MM.1S (cell line): ENCODE measurements at regions not wholly inside any gene's neighbourhood (a gene's known extent, or its start where the extent isn't known, plus 50 kb on each side); places are given as distances from the start of the nearest gene placed in this dataset.

Source experiments
- DNase-seq: peaks from one replicate; pipeline ENCODE4 v3.0.0-alpha.2; 2015
- H2AFZ ChIP-seq: fragments of 300-600 bp; sonication (generic); 2 replicates; pipeline ENCODE4 v1.6.0; 2016; ENCODE audit warnings: antibody characterized with exemption, low read length
- H3F3A ChIP-seq: fragments of 300-600 bp; sonication (generic); 2 replicates; pipeline ENCODE4 v1.6.1; 2016; ENCODE audit warnings: mild to moderate bottlenecking, antibody characterized with exemption, low read length, moderate library complexity, mixed read lengths; ENCODE audit not compliant: insufficient read depth
- H3K27ac ChIP-seq: fragments of 300-600 bp; sonication (generic); 2 replicates; pipeline ENCODE4 v1.5.1; 2016; ENCODE audit warnings: mild to moderate bottlenecking, low read length
- H3K27me3 ChIP-seq: fragments of 300-600 bp; sonication (generic); replicated peaks from 2 replicates; pipeline ENCODE4 v1.6.0; 2016; ENCODE audit warnings: low read length; ENCODE audit not compliant: insufficient read depth
- H3K36me3 ChIP-seq: fragments of 300-600 bp; sonication (generic); replicated peaks from 2 replicates; pipeline ENCODE4 v1.6.1; 2016; ENCODE audit warnings: mild to moderate bottlenecking, low read length, mixed read lengths; ENCODE audit not compliant: insufficient read depth
- H3K4me1 ChIP-seq: fragments of 300-600 bp; sonication (generic); 2 replicates; pipeline ENCODE4 v1.6.1; 2016; ENCODE audit warnings: low read length, mixed read lengths
- H3K4me2 ChIP-seq: fragments of 300-600 bp; sonication (generic); 2 replicates; pipeline ENCODE4 v1.6.0; 2016; ENCODE audit warnings: low read depth, low read length
- H3K4me3 ChIP-seq: fragments of 300-600 bp; sonication (generic); 2 replicates; pipeline ENCODE4 v1.5.1; 2016; ENCODE audit warnings: low read length, mixed read lengths
- H3K79me2 ChIP-seq: fragments of 300-600 bp; sonication (generic); 2 replicates; pipeline ENCODE4 v1.6.1; 2016; ENCODE audit warnings: mixed run types, low read length, mixed read lengths
- H3K9ac ChIP-seq: fragments of 300-600 bp; sonication (generic); 2 replicates; pipeline ENCODE4 v1.6.1; 2016; ENCODE audit warnings: low read length, mixed read lengths
- H3K9me2 ChIP-seq: fragments of 300-600 bp; sonication (generic); replicated peaks from 2 replicates; pipeline ENCODE4 v1.6.1; 2016; ENCODE audit warnings: mild to moderate bottlenecking, low read length, mixed read lengths; ENCODE audit not compliant: insufficient read depth
- H3K9me3 ChIP-seq: fragments of 300-600 bp; sonication (generic); replicated peaks from 2 replicates; pipeline ENCODE4 v1.6.1; 2016; ENCODE audit warnings: mild to moderate bottlenecking, low read length, mixed read lengths; ENCODE audit not compliant: insufficient read depth
- H4K20me1 ChIP-seq: fragments of 300-600 bp; sonication (generic); 2 replicates; pipeline ENCODE4 v1.6.1; 2016; ENCODE audit warnings: mild to moderate bottlenecking, low read length, moderate library complexity, mixed read lengths; ENCODE audit not compliant: insufficient read depth
- EZH2 ChIP-seq: fragments of 300-600 bp; sonication (generic); optimal IDR thresholded peaks from 2 replicates; pipeline ENCODE3; 2017; ENCODE audit warnings: low read depth, mild to moderate bottlenecking, antibody characterized with exemption, low read length, mixed read lengths
- EZH2phosphoT487 ChIP-seq: fragments of 300-600 bp; sonication (generic); IDR thresholded peaks from 2 replicates; pipeline ENCODE4 v1.6.1; 2018; ENCODE audit warnings: antibody characterized with exemption, low read length
- TF ChIP-seq, protein P1 (sequence below): fragments of 300-600 bp; sonication (generic); IDR thresholded peaks from 2 replicates; pipeline ENCODE4 v1.5.1; 2016; ENCODE audit warnings: antibody characterized with exemption, low read length, mixed read lengths

DNA sequence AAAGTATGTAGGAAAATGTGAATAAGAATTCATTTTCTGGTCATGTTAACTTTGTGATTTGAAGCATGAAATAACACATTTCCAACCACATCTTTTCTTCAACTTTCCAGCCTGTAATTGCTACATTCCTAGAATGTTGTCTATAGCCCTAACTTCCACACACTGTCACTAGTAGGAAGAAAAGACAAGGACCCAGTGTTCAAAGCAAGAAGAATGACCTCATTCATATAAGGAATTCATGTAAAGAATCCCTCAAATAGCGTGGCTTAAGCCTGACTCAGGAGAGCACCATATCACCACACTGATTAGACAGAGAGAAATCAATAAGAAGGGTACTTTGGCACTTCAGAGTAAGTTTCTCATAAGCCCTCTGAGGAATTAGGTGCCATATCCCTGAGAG is 318.7 kb upstream of the CHRM2 start:
- Histone ChIP-seq H3F3A (no peaks in the 10 kb centered on the region), H3K27ac (no peak overlapping the region), H3K36me3 (no peaks in the 10 kb centered on the region), H3K9me2 (no peaks in the 10 kb centered on the region), H3K4me2 (no peak overlapping the region), H3K9ac (no peak overlapping the region), H4K20me1 (no peaks in the 10 kb centered on the region), H2AFZ (no peak overlapping the region), H3K27me3 (no peaks in the 10 kb centered on the region), H3K4me3 (no peak overlapping the region), H3K9me3 (no peaks in the 10 kb centered on the region), H3K79me2 (no peaks in the 10 kb centered on the region), H3K4me1 (no peaks in the 10 kb centered on the region)
- TF ChIP-seq, protein P1, sequence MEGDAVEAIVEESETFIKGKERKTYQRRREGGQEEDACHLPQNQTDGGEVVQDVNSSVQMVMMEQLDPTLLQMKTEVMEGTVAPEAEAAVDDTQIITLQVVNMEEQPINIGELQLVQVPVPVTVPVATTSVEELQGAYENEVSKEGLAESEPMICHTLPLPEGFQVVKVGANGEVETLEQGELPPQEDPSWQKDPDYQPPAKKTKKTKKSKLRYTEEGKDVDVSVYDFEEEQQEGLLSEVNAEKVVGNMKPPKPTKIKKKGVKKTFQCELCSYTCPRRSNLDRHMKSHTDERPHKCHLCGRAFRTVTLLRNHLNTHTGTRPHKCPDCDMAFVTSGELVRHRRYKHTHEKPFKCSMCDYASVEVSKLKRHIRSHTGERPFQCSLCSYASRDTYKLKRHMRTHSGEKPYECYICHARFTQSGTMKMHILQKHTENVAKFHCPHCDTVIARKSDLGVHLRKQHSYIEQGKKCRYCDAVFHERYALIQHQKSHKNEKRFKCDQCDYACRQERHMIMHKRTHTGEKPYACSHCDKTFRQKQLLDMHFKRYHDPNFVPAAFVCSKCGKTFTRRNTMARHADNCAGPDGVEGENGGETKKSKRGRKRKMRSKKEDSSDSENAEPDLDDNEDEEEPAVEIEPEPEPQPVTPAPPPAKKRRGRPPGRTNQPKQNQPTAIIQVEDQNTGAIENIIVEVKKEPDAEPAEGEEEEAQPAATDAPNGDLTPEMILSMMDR = no peak
- TF ChIP-seq EZH2 (no peak), EZH2phosphoT487 (no peak)
- no peak for DNase-seq

DNA sequence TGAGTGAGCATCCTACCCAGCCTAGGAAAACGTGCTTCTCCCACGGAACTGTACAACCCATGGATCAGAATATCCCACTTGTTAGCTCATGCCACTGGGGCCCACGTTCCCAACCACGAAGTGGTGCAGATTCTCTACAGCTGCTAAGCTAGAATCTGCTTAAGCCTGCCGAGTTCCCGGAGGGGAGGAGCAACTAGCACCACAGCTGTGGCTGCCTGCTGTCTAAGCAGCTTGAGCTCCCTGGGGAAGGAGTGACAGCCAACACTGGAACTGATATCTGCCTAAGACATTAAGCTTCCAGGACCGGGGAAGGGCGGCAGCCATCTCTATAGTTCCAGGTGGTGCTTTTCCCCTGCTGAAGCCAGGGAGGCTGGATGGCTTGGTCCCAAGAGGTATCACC is 334.7 kb upstream of the CHRM2 start:
- no peak for TF ChIP-seq EZH2phosphoT487
- no peak for TF ChIP-seq EZH2
- TF ChIP-seq, protein P1 = no peak
- DNase-seq = no peak
- no peaks in the 10 kb centered on the region for H3F3A ChIP-seq
- no peaks in the 10 kb centered on the region for H3K4me1 ChIP-seq
- no peak overlapping the region for H3K4me3 ChIP-seq
- H4K20me1 ChIP-seq = no peaks in the 10 kb centered on the region
- no peak overlapping the region for H3K27ac ChIP-seq
- no peak overlapping the region for H3K4me2 ChIP-seq
- no peaks in the 10 kb centered on the region for H3K9me2 ChIP-seq
- H3K9me3 ChIP-seq = no peaks in the 10 kb centered on the region
- no peaks in the 10 kb centered on the region for H3K36me3 ChIP-seq
- H3K9ac ChIP-seq = no peak overlapping the region
- no peaks in the 10 kb centered on the region for H3K79me2 ChIP-seq
- H3K27me3 ChIP-seq = no peaks in the 10 kb centered on the region
- no peak overlapping the region for H2AFZ ChIP-seq

DNA sequence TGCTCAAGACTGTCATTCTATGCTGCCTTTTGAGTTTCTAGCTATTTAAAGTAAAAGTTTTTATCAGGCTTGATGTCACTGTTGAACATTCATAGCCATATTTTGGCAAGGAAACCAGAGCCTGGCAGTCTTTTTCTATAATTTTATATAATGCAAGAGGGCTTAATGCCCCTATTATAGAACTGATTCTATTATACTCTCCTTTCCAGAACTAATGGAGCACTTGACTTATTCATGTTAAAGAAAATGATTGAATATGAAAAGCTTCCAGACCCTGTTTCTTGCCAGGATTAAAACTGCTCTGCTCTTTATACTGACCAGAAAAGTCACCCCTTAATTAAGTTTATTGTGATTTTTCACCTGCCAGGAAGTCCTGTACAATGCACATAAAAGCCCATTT is 337.6 kb upstream of the CHRM2 start:
- Histone ChIP-seq H3F3A (no peaks in the 10 kb centered on the region), H3K9me3 (no peaks in the 10 kb centered on the region)
- no peak for DNase-seq

DNA sequence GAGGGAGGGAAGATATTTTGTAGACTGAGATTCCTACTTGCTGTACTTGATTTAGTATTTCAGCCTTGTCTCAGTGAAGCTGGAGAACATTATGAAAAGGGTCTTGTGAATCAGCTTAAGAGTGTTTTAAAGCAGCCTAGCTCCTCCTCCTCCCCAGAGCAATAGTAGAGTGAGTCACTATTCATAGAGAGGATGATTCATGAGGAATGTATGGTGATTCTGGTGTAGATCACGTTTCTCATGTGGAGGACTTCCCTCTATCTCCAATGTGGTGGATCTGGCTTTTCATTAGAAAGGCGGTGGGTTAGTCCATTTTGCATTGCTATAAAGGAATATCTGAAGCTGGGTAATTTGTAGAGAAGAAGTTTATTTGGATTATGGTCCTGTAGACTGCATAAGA is 340.1 kb upstream of the CHRM2 start:
- no peak for TF ChIP-seq EZH2phosphoT487
- TF ChIP-seq EZH2 = no peak
- TF ChIP-seq, protein P1 = no peak
- Histone ChIP-seq H3K9me2 (no peaks in the 10 kb centered on the region), H2AFZ (no peak overlapping the region), H3K79me2 (no peaks in the 10 kb centered on the region), H3K27me3 (no peaks in the 10 kb centered on the region), H3K27ac (no peak overlapping the region), H4K20me1 (no peaks in the 10 kb centered on the region), H3K4me3 (no peak overlapping the region), H3K36me3 (no peaks in the 10 kb centered on the region), H3K4me2 (no peak overlapping the region), H3K9me3 (no peaks in the 10 kb centered on the region), H3K4me1 (peaks cover 11% of the 10 kb centered on the region), H3F3A (no peaks in the 10 kb centered on the region), H3K9ac (no peak overlapping the region)
- no peak for DNase-seq

More for the DNA sequence above, 337.6 kb upstream of the CHRM2 start:
- TF ChIP-seq EZH2 = no peak
- no peak for TF ChIP-seq EZH2phosphoT487
- Histone ChIP-seq H3K9me2 (no peaks in the 10 kb centered on the region), H3K27ac (no peak overlapping the region), H4K20me1 (no peaks in the 10 kb centered on the region), H3K79me2 (no peaks in the 10 kb centered on the region), H3K27me3 (no peaks in the 10 kb centered on the region), H3K4me3 (no peak overlapping the region), H3K4me2 (no peak overlapping the region), H3K4me1 (peaks cover 10% of the 10 kb centered on the region), H3K9ac (no peak overlapping the region), H2AFZ (no peak overlapping the region), H3K36me3 (no peaks in the 10 kb centered on the region)
